B cell (primary cell): ENCODE measurements at regions not wholly inside any gene's neighbourhood (a gene's known extent, or its start where the extent isn't known, plus 50 kb on each side); places are given as distances from the start of the nearest gene placed in this dataset.

Experiments
- EZH2 ChIP-seq: IDR thresholded peaks from 2 replicates; pipeline ENCODE4 v1.6.1; 2012; ENCODE audit warnings: borderline replicate concordance, low read depth, mild to moderate bottlenecking, moderate library complexity, low read length; ENCODE audit not compliant: insufficient read depth, poor library complexity, severe bottlenecking
- TF ChIP-seq, protein P1 (sequence below): fragments of 200-600 bp; IDR thresholded peaks from one replicate; pipeline ENCODE4 v1.8.0; 2022; ENCODE audit warnings: antibody characterized with exemption, mild to moderate bottlenecking

DNA sequence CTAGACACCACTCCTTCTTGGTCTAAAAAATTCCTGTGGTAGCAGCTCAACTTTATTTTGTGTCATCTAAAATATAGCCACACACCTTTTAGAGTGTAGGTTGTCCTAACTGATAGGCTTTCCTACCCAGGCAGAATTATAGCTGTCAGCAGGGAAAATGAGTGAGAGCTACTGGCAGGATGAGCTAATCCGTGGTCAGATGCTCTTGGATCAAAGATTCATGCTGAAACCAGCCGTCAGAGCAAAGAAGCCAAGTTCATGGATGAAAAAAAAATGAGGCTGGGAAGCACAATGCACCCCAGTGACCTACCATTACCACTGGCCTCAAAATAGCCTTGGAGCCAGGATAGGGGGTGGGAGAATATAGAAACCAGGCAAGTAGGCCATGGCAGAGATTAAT is 113.1 kb upstream of the BLID start:
- TF ChIP-seq EZH2, result no peak
- TF ChIP-seq, protein P1, sequence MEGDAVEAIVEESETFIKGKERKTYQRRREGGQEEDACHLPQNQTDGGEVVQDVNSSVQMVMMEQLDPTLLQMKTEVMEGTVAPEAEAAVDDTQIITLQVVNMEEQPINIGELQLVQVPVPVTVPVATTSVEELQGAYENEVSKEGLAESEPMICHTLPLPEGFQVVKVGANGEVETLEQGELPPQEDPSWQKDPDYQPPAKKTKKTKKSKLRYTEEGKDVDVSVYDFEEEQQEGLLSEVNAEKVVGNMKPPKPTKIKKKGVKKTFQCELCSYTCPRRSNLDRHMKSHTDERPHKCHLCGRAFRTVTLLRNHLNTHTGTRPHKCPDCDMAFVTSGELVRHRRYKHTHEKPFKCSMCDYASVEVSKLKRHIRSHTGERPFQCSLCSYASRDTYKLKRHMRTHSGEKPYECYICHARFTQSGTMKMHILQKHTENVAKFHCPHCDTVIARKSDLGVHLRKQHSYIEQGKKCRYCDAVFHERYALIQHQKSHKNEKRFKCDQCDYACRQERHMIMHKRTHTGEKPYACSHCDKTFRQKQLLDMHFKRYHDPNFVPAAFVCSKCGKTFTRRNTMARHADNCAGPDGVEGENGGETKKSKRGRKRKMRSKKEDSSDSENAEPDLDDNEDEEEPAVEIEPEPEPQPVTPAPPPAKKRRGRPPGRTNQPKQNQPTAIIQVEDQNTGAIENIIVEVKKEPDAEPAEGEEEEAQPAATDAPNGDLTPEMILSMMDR, result no peak
